ENCODE measurements at regions not wholly inside any gene's neighbourhood (a gene's known extent, or its start where the extent isn't known, plus 50 kb on each side); places are given as distances from the start of the nearest gene placed in this dataset.

DNA sequence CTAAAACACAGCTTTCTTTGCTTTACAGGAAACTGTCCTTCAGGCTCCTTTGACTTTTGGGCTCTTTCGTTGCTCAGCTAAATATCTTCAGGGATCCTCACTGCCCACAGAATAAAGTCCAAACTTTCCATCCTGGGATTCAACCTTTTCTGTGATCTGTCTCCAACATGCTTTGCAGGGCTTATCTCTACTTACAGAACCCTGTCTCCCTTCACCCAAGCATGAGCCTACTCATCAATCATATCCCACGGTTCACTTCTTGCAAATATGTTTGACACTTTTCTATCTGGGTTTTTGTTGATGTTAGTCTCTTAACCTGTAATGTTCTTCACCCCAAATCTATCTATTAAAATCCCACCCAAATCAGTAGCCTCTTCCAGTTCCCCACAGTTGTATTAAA lies 93.5 kb upstream of the ADRA1D start:
- ATAC-seq (no peak), DNase-seq (no peak)
- H3K4me3 ChIP-seq: no peak overlapping the region
- intact Hi-C loops (cut with DNase I; ENCODE audit: low total_unique reads) (no loop called here), in situ Hi-C loops (cut with MboI; ENCODE audit: low sequenced_read_pairs in 4 of 4) (no loop called here)
- H3K27ac ChIP-seq: no peak overlapping the region
- no peaks in the 10 kb centered on the region for H3K4me1 ChIP-seq
- H3K36me3 ChIP-seq: no peaks in the 10 kb centered on the region
- no peaks in the 10 kb centered on the region for H3K27me3 ChIP-seq
- TF ChIP-seq POLR2A (IDR thresholded peaks at IDR 0.05): no peak
- TF ChIP-seq, protein P1, sequence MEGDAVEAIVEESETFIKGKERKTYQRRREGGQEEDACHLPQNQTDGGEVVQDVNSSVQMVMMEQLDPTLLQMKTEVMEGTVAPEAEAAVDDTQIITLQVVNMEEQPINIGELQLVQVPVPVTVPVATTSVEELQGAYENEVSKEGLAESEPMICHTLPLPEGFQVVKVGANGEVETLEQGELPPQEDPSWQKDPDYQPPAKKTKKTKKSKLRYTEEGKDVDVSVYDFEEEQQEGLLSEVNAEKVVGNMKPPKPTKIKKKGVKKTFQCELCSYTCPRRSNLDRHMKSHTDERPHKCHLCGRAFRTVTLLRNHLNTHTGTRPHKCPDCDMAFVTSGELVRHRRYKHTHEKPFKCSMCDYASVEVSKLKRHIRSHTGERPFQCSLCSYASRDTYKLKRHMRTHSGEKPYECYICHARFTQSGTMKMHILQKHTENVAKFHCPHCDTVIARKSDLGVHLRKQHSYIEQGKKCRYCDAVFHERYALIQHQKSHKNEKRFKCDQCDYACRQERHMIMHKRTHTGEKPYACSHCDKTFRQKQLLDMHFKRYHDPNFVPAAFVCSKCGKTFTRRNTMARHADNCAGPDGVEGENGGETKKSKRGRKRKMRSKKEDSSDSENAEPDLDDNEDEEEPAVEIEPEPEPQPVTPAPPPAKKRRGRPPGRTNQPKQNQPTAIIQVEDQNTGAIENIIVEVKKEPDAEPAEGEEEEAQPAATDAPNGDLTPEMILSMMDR (IDR thresholded peaks at IDR 0.05 in 4 of 5, conservative IDR thresholded peaks at IDR 0.05 in 1 of 5): no peak
- H3K9me3 ChIP-seq: no peaks in the 10 kb centered on the region

DNA sequence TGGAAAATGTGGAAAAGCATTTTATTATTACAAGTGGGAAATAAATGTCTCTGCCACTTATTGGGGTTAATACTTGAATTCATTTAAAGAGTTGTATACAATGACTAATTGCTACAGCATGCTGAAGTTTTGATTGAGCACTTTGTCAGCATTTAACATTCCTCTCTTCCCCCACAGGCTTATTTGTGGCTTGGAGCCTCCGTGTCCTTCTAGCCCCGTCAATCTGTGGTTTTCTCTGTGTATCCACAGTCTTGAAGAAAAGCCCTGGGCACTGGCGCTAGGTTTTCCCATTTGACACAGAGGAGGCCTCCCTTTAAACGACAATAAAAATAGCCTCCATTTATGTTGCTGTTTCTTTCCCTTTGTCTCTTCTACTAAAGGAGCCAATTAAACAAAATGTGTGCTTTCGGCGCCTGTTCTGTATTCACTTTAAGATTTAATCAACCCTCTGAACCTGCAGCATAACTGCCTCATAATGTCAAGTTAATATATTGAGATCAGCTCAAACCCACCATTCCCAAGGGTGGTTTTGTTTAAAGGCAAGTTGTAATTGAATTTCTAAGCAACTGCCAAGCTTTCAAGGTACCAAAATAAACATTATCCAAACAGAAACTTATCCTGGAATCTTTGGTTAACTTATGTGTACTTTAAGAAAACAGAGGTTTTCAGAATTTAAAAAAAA lies 92.9 kb upstream of the ADRA1D start:
- no peak for TF ChIP-seq POLR2A (IDR thresholded peaks at IDR 0.05)
- ATAC-seq: no peak
- intact Hi-C loops (cut with DNase I; ENCODE audit: low total_unique reads): no loop called here

DNA sequence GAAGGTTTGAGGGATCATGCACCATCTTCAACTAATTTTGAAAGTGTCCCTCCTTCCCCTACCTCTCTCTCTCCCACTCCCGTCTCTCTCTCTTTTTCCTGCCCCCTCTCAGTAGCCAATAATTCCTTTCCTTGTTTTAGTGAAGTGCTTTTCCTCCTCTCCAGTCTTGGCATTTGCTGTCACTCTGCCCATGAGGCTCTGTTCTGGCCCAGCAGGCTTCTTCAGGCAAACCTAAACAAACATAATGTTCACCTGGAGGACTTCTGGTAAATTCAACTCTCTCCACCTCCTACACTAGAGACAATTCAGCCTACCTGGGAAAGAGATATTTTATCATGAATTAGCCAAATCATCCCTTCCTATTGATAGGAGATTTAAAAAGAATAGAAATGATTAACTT lies 86.6 kb upstream of the ADRA1D start:
- H3K27ac ChIP-seq: no peak overlapping the region
- no peaks in the 10 kb centered on the region for H3K36me3 ChIP-seq
- no peaks in the 10 kb centered on the region for H3K27me3 ChIP-seq
- intact Hi-C loops (cut with DNase I; ENCODE audit: low total_unique reads): no loop called here
- DNase-seq: no peak
- ATAC-seq: no peak
- TF ChIP-seq POLR2A (IDR thresholded peaks at IDR 0.05): no peak
- TF ChIP-seq, protein P1 (IDR thresholded peaks at IDR 0.05 in 4 of 5, conservative IDR thresholded peaks at IDR 0.05 in 1 of 5): no peak
- no peaks in the 10 kb centered on the region for H3K4me1 ChIP-seq
- in situ Hi-C loops (cut with MboI; ENCODE audit: low sequenced_read_pairs in 4 of 4): loop anchor here in 1 of 4 donors (10.0 kb wide), 1 partner anchor 59 kb away; no protein-coding TSS in a partner anchor
- no peaks in the 10 kb centered on the region for H3K9me3 ChIP-seq
- no peak overlapping the region for H3K4me3 ChIP-seq

More for the DNA sequence above, 92.9 kb upstream of the ADRA1D start:
- Histone ChIP-seq H3K27ac (no peak overlapping the region), H3K4me3 (no peak overlapping the region), H3K9me3 (no peaks in the 10 kb centered on the region), H3K36me3 (no peaks in the 10 kb centered on the region), H3K27me3 (no peaks in the 10 kb centered on the region), H3K4me1 (no peaks in the 10 kb centered on the region)
- in situ Hi-C loops (cut with MboI; ENCODE audit: low sequenced_read_pairs in 4 of 4): no loop called here
- no peak for DNase-seq

DNA sequence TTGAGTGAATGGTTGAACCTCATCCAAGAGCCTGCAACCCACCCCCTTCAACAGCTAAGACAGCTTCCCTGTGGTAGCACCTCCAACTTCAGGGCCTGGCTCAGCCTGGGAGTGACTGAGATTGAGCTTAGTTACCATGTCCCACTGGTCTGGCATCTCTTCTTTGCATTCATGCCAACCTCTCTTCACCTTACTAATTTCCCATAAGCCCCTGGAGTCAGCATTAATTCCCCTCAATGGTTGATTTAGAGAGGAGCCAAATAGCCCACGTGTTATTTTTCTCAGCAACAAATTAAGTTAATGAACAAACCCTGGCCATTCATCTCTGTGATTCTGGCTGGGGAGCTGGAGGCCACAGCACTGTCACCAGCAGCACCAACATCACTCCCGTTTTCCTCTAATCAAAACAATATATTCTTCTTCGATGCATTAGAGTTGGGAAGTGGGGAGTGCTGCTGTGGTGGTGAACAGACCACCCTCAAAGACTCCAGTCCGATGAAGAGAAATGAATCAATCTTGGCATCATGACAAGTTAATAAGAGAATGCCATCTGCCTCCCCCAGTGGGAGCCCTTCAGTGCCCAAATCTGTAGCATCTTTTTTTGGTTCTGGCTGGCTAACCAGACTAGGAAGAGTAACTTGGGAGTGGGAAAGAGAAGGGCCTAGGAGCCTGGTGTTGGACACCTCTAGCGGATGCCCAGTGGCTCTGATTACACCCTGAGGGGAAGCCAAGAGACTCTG lies 83.2 kb upstream of the ADRA1D start:
- in situ Hi-C loops (cut with MboI; ENCODE audit: low sequenced_read_pairs in 4 of 4) (loop anchor here in 1 of 4 donors (10.0 kb wide), 1 partner anchor 63 kb away; no protein-coding TSS in a partner anchor), intact Hi-C loops (cut with DNase I; ENCODE audit: low total_unique reads) (no loop called here)
- H3K27ac ChIP-seq: no peak overlapping the region
- no peaks in the 10 kb centered on the region for H3K4me1 ChIP-seq
- H3K4me3 ChIP-seq: no peak overlapping the region
- H3K9me3 ChIP-seq: no peaks in the 10 kb centered on the region
- no peaks in the 10 kb centered on the region for H3K27me3 ChIP-seq
- no peaks in the 10 kb centered on the region for H3K36me3 ChIP-seq
- TF ChIP-seq POLR2A (IDR thresholded peaks at IDR 0.05): no peak
- TF ChIP-seq, protein P1 (IDR thresholded peaks at IDR 0.05 in 4 of 5, conservative IDR thresholded peaks at IDR 0.05 in 1 of 5): no peak
- no peak for ATAC-seq
- DNase-seq: no peak

DNA sequence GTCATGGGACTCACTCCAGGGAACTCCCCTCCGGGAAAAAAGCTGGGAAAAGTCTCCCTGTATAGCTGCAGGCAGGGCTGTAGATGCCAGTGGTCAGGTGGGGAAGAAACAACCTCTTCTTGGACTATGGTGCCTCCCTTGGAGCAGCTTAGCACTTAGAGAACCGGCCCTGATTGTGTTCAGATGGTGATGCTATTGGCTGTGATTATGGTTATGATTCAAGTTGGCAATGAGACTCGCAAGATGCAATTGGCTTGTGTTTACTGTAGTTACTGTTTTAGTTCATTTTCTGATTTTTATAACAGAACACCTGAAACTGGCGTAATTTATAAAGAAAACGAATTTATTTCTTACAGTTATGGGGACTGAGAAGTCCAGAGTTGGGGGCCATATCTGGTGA lies 80.9 kb upstream of the ADRA1D start:
- H3K4me3 ChIP-seq: no peak overlapping the region
- no peaks in the 10 kb centered on the region for H3K9me3 ChIP-seq
- no peak for TF ChIP-seq POLR2A (IDR thresholded peaks at IDR 0.05)
- TF ChIP-seq, protein P1 (IDR thresholded peaks at IDR 0.05 in 4 of 5, conservative IDR thresholded peaks at IDR 0.05 in 1 of 5): no peak
- no peak overlapping the region for H3K27ac ChIP-seq
- DNase-seq (no peak), ATAC-seq (no peak)
- in situ Hi-C loops (cut with MboI; ENCODE audit: low sequenced_read_pairs in 4 of 4): loop anchor here in 1 of 4 donors (10.0 kb wide), 1 partner anchor 65 kb away; no protein-coding TSS in a partner anchor
- no peaks in the 10 kb centered on the region for H3K4me1 ChIP-seq
- intact Hi-C loops (cut with DNase I; ENCODE audit: low total_unique reads): no loop called here
- no peaks in the 10 kb centered on the region for H3K27me3 ChIP-seq
- H3K36me3 ChIP-seq: no peaks in the 10 kb centered on the region

Data from gastrocnemius medialis (tissue), 4 donors.